ENCODE measurements at regions not wholly inside any gene's neighbourhood (a gene's known extent, or its start where the extent isn't known, plus 50 kb on each side); places are given as distances from the start of the nearest gene placed in this dataset.
"Not testable (repeated sequence)": the region's sequence is repeated elsewhere in the genome, so short reads cannot be mapped to it uniquely, and the experiment has no call there.

DNA sequence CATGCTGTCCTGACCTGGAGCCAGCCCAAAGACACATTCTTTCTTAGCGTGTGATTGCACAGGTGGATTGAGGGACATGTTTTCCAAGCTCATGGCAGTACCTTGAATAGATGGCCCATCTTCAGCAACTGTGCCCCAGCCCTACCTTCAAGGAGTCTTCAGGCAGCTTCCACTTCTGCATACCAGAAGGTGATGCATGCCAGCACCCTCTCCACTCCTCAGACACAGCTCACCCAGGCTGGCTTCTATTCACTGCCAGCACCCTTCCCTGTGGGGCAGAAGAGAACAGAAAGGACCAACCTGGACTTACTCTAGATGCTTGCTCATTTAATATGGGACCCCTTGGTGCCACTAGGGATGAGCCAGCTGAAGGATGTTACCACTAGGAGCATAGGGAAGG is 466.4 kb upstream of the ISX start:
- DNase-seq (ENCODE audit: low spot score) = no peak

DNA sequence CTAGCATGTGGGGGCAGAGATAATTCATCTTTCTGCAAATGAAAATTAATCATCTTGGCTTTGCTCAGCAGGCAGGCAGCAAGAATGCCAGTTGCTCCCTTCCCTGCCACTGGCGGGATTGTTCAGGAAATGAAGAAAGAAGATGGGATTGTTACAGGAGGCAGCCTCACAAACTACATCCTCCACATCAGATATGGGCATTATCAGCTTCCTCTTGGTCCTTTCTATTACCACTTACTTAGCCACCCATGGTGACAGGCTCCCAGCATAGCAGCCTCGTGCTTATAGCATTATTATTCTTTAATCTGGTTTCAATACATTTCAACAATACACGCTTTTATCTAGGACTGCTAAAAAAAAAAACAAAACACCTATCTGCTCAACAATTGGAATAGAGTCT is 461.6 kb upstream of the ISX start:
- DNase-seq (ENCODE audit: low spot score) = no peak

DNA sequence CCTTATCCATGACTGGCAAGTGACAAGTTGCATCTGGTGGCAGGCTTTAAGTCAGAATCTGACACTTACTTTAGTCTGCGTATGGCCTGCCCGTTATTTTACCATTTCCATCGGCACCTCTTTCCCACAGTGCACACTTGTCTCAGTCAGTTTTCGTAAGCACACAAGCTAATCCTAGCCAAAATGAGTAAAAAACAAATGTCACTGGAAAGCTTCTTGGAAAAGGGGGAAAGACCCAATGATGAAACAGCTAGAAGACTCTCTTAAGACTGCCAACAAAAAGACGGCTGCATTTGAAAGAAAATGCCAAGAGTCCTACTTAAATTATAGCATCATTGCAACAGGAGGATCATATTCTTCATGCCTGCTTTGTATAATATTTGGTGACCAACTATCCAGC is 457.9 kb upstream of the ISX start:
- no peak for DNase-seq (ENCODE audit: low spot score)

DNA sequence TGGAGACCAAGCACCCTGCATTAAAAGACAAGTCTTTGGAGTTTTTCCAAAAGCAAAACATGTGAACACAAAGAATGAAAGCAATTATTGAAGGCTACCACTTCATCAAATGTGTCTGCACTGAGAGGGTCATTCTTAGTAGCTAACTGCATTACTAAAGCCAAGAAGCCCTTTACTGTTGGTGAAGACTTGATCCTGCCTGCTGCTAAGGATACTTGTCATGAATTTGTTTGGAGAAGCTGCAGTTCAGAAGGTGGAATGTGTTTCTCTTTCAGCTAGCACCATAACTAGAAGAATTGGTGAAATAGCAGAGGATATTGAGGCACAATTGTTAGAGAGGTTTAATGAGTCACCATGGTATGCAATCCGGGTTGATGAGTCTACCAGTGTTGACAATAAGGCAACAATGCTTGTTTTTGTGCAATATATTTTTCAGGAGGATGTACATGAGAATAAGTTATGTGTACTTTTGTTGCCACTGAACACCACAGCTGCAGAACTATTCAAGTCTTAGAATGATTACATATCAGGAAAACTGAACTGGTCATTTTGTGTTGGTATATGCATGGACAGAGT is 457.3 kb upstream of the ISX start:
- DNase-seq (ENCODE audit: low spot score) = no peak

- DNase-seq (ENCODE audit: low spot score) = no peak
These were observed 456.3 kb upstream of the ISX start for GRCh38 chr22:34609646-34610045.

DNA sequence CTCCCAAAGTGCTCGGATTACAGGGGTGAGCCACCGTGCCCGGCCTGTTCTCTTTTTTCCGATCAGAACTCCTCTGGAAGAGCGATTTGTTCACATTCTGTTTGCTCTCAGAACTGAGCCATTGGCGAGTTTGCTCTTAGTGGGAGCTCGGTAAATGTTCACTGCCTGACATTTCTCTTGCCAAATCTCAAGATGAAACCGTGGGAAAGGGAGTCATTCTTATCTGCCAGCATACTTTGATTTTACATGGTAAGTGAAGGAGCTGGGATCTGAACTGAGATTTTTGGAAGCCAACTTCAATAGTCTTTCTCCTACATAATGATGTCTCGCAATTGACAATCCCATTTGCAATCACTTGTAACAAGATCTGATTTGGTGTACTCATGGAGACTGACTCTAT is 445.8 kb upstream of the ISX start:
- no peak for DNase-seq (ENCODE audit: low spot score)

GRCh38 chr22:34620832-34621231 is 445.1 kb upstream of the ISX start:
- DNase-seq (ENCODE audit: low spot score) = no peak

GRCh38 chr22:34622602-34623001 is 443.4 kb upstream of the ISX start:
- no peak for DNase-seq (ENCODE audit: low spot score)

- no peak for DNase-seq (ENCODE audit: low spot score)
These were observed 442.4 kb upstream of the ISX start for GRCh38 chr22:34623580-34623979.

DNA sequence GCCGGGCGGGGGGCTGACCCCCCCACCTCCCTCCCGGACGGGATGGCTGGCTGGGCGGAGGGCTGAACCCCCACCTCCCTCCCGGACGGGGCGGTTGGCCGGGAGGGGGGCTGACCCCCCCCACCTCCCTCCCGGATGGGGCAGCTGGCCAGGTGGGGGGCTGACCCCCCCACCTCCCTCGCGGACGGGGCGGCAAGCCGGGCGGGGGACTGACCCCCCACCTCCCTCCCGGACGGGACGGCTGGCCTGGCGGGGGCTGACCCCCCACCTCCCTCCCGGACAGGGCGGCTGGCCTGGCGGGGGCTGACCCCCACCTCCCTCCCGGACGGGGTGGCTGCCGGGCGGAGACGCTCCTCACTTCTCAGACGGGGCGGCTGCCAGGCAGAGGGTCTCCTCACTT is 440.1 kb upstream of the ISX start:
- not testable (repeated sequence) for DNase-seq (ENCODE audit: low spot score)

- DNase-seq (ENCODE audit: low spot score) = no peak
These were observed 427.8 kb upstream of the ISX start for GRCh38 chr22:34638128-34638527.

GRCh38 chr22:34639911-34640310 is 426.0 kb upstream of the ISX start:
- DNase-seq (ENCODE audit: low spot score) = no peak

- DNase-seq (ENCODE audit: low spot score) = no peak
These were observed 420.6 kb upstream of the ISX start for GRCh38 chr22:34645375-34645774.

DNA sequence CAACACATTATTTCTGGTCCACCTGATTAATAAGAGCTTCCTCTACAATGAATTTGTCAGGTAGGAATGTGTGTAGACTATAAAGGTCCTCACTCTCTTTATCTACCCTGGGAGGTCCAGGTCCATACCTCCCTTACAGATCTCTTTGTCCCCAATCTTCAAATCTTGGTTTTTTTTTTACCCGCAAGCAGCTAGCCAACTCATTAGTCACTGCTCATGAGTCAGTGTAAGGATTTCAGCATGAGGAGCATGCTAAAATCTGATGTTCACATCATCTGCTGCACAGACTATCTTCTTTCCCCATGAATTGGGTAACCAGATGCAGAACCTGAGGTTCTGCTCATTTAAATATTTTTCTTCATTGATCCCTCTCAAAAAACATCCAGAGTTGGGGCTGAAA is 397.0 kb upstream of the ISX start:
- DNase-seq (ENCODE audit: low spot score) = no peak

- DNase-seq (ENCODE audit: low spot score) = not testable (repeated sequence)
These were observed 382.9 kb upstream of the ISX start for GRCh38 chr22:34683031-34683430.

GRCh38 chr22:34684278-34684677 is 381.7 kb upstream of the ISX start:
- not testable (repeated sequence) for DNase-seq (ENCODE audit: low spot score)

DNA sequence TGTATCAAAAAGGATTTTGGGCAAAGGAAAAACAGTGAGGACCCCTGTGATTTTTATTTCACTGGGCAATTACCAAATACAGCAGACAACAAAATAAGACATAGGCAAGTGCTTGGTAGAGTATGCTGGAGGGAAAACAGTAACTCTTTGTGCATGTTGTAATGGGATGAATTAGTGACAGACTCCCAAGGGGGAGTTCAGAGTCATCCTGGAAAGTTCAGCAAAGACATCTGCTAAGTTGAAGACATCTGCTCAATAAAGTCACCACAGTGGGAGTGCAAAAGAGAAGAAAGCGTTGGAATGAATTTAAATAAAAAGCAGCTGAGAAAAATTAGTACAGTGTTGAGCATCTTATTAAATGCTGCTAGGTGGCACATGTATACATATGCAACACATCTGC is 378.8 kb upstream of the ISX start:
- no peak for DNase-seq (ENCODE audit: low spot score)

- DNase-seq (ENCODE audit: low spot score) = no peak
These were observed 377.1 kb upstream of the ISX start for GRCh38 chr22:34688825-34689224.

- DNase-seq (ENCODE audit: low spot score) = no peak
These were observed 369.4 kb upstream of the ISX start for GRCh38 chr22:34696557-34696956.

GRCh38 chr22:34702279-34702678 is 363.7 kb upstream of the ISX start:
- no peak for DNase-seq (ENCODE audit: low spot score)

DNA sequence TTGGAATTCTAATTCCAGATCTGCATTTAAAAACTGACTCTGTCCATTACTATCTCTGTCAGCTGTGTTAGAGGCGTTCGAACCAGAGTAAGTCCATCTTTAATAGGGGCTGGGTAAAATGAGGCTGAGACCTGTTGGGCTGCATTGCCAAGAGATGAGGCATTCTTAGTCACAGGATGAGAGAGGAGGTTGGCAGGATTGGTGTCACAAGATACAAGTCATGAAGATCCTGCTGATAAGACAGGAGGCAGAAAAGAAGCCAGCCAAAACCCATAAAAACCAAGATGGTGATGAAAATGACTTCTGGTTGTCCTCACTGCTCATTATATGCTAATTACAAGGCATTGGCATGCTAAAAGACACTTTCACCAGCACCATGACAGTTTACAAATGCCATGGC is 356.3 kb upstream of the ISX start:
- DNase-seq (ENCODE audit: low spot score) = no peak

DNA sequence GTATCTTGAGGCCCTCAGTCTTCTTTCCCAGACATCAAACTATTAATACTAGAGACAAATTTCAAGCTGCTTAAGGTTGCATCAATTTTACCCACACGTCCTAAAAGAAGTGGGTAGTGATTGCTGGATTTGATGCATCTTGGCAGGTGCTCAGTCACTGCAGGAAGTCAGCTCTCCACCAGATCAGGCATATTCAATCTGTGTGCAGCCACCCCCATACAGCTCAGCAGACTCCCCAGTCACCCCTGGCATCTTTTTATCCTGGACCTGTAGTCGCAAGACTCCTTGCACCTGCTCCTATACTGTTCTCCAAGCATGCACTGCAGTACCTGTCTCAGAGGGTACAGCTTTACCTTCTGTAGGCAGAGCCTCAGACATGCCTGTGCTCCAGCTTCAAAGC is 343.1 kb upstream of the ISX start:
- DNase-seq (ENCODE audit: low spot score) = no peak

DNA sequence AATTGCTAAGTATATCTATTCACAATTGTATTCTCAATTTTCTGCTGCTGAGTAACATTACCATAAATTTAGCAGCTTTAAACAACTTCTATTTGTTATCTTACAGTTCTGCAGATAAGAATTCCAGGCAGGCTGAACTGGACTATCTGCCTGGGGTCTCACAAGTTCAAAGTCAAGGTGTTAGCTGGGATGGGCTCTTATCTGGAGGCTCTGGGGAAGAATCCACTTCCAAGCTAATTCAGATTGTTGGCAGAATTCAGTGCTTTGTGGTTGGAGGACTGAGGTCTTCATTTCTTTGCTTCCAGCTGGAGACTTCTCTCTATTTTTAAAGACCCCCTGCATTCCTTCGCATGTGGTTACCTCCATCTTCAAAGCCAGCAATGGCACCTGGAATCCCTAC is 329.9 kb upstream of the ISX start:
- no peak for DNase-seq (ENCODE audit: low spot score)

- DNase-seq (ENCODE audit: low spot score) = no peak
These were observed 327.1 kb upstream of the ISX start for GRCh38 chr22:34738661-34739400.

Measured in D341Med (cell line).